ENCODE measurements at regions not wholly inside any gene's neighbourhood (a gene's known extent, or its start where the extent isn't known, plus 50 kb on each side); places are given as distances from the start of the nearest gene placed in this dataset.

- TF ChIP-seq CTCF (IDR thresholded peaks at IDR 0.05): no peak
- no peak for TF ChIP-seq ZFX (IDR thresholded peaks at IDR 0.05; ENCODE audit: borderline replicate concordance)
- H3K27ac ChIP-seq: no peak overlapping the region
Measured at GRCh38 chr9:127558581-127559246, 53.4 kb upstream of the STXBP1 start.

- H3K27ac ChIP-seq: no peak overlapping the region
Measured at GRCh38 chr9:127559247-127559680, 52.8 kb upstream of the STXBP1 start.

GRCh38 chr9:127561491-127562278, 50.4 kb upstream of the STXBP1 start:
- peak overlapping the region; percentile 8; the same call in 1 of the 2 replicates for H3K27ac ChIP-seq
- TF ChIP-seq CTCF (IDR thresholded peaks at IDR 0.05) (no peak), ZFX (IDR thresholded peaks at IDR 0.05; ENCODE audit: borderline replicate concordance) (no peak)

More at GRCh38 chr9:127559247-127559680, 52.8 kb upstream of the STXBP1 start:
- TF ChIP-seq CTCF (IDR thresholded peaks at IDR 0.05): no peak

Data from 22Rv1 (cell line).